Peyer's patch (tissue), 4 donors: ENCODE measurements at regions not wholly inside any gene's neighbourhood (a gene's known extent, or its start where the extent isn't known, plus 50 kb on each side); places are given as distances from the start of the nearest gene placed in this dataset.

ENCODE experiments used
- CTCF ChIP-seq, 6 experiments: fragments of 450-650 bp in 4 of 6; fragments of 200-600 bp in 2 of 6; sonication (generic) in 1 of 6; IDR thresholded peaks; one replicate each; pipeline ENCODE4 v1.5.1; 2017 to 2019; ENCODE audit warnings: antibody characterized with exemption in 6 of 6, mild to moderate bottlenecking in 3 of 6, moderate library complexity in 1 of 6
- POLR2A ChIP-seq, 2 donors: fragments of 450-650 bp; IDR thresholded peaks; one replicate each; pipeline ENCODE4 v1.5.1; 2017; ENCODE audit warnings: antibody characterized with exemption in 2 of 2, mild to moderate bottlenecking in 2 of 2, moderate library complexity in 2 of 2

GRCh38 chr19:29003641-29004409 lies 209.1 kb downstream of the UQCRFS1 start:
- no peak for TF ChIP-seq CTCF (IDR thresholded peaks at IDR 0.05)
- no peak for TF ChIP-seq POLR2A (IDR thresholded peaks at IDR 0.05)
